H9 (cell line): ENCODE measurements at regions not wholly inside any gene's neighbourhood (a gene's known extent, or its start where the extent isn't known, plus 50 kb on each side); places are given as distances from the start of the nearest gene placed in this dataset.

Experiments
- DNase-seq: peaks from one replicate; pipeline ENCODE4 v3.0.0-alpha.2; 2017
- H2AFZ ChIP-seq: one replicate; pipeline ENCODE4 v1.6.1; 2013; ENCODE audit warnings: mild to moderate bottlenecking, low read length, control low read depth, moderate library complexity
- H2AK5ac ChIP-seq: 2 replicates; pipeline ENCODE4 v1.6.1; 2013; ENCODE audit warnings: low read length, control low read depth, mixed read lengths; ENCODE audit not compliant: insufficient read length
- H2BK120ac ChIP-seq: one replicate; pipeline ENCODE4 v1.6.1; 2013; ENCODE audit warnings: low read depth, mild to moderate bottlenecking, low read length, control low read depth, inconsistent platforms; ENCODE audit not compliant: poor library complexity, severe bottlenecking
- H2BK12ac ChIP-seq: 2 replicates; pipeline ENCODE4 v1.6.1; 2013; ENCODE audit warnings: low read length, control low read depth, mixed read lengths, low read depth; ENCODE audit not compliant: insufficient read length
- H2BK15ac ChIP-seq: 2 replicates; pipeline ENCODE4 v1.6.1; 2013; ENCODE audit warnings: low read depth, low read length, control low read depth
- H2BK20ac ChIP-seq: one replicate; pipeline ENCODE4 v1.6.1; 2013; ENCODE audit warnings: low read depth, mild to moderate bottlenecking, low read length, control low read depth, inconsistent platforms; ENCODE audit not compliant: poor library complexity, severe bottlenecking
- H2BK5ac ChIP-seq: 2 replicates; pipeline ENCODE4 v1.6.1; 2013; ENCODE audit warnings: low read length, control low read depth, mixed read lengths; ENCODE audit not compliant: insufficient read length
- H3K14ac ChIP-seq: 2 replicates; pipeline ENCODE4 v1.6.1; 2013; ENCODE audit warnings: low read length, control low read depth; ENCODE audit not compliant: insufficient read depth
- H3K18ac ChIP-seq: 2 replicates; pipeline ENCODE4 v1.6.1; 2013; ENCODE audit warnings: low read depth, mild to moderate bottlenecking, mixed read lengths, low read length, control low read depth; ENCODE audit not compliant: insufficient read length
- H3K23ac ChIP-seq: 2 replicates; pipeline ENCODE4 v1.6.1; 2013; ENCODE audit warnings: low read length, control low read depth, mixed read lengths, low read depth; ENCODE audit not compliant: insufficient read length
- H3K23me2 ChIP-seq: 2 replicates; pipeline ENCODE4 v1.6.1; 2013; ENCODE audit warnings: low read depth, mild to moderate bottlenecking, mixed read lengths, low read length, control low read depth; ENCODE audit not compliant: insufficient read length, poor library complexity, severe bottlenecking
- H3K27ac ChIP-seq: 2 replicates; pipeline ENCODE4 v1.5.1; 2013; ENCODE audit warnings: low read length, control low read depth, mixed read lengths, low read depth; ENCODE audit not compliant: insufficient read length
- H3K27me3 ChIP-seq: 2 replicates; pipeline ENCODE4 v1.6.1; 2013; ENCODE audit warnings: low read length, control low read depth, inconsistent platforms; ENCODE audit not compliant: insufficient read depth
- H3K4ac ChIP-seq: 2 replicates; pipeline ENCODE4 v1.6.1; 2013; ENCODE audit warnings: low read depth, mild to moderate bottlenecking, control low read depth, inconsistent platforms, low read length, moderate library complexity
- H3K4me1 ChIP-seq: 2 replicates; pipeline ENCODE4 v1.6.1; 2013; ENCODE audit warnings: low read length, control low read depth, inconsistent platforms; ENCODE audit not compliant: insufficient read depth
- H3K4me2 ChIP-seq: 2 replicates; pipeline ENCODE4 v1.6.1; 2013; ENCODE audit warnings: low read length, control low read depth, mixed read lengths; ENCODE audit not compliant: insufficient read length, insufficient read depth
- H3K56ac ChIP-seq: 2 replicates; pipeline ENCODE4 v1.6.1; 2013; ENCODE audit warnings: low read depth, mild to moderate bottlenecking, mixed read lengths, low read length, control low read depth; ENCODE audit not compliant: insufficient read length
- H3K79me1 ChIP-seq: 2 replicates; pipeline ENCODE4 v1.6.1; 2013; ENCODE audit warnings: low read depth, mild to moderate bottlenecking, moderate library complexity, low read length, control low read depth, inconsistent platforms; ENCODE audit not compliant: insufficient read depth, poor library complexity, severe bottlenecking
- H3K79me2 ChIP-seq: 2 replicates; pipeline ENCODE4 v1.6.1; 2013; ENCODE audit warnings: low read length, control low read depth, inconsistent platforms; ENCODE audit not compliant: insufficient read depth
- H3K9ac ChIP-seq: 2 replicates; pipeline ENCODE4 v1.6.1; 2013; ENCODE audit warnings: low read length, control low read depth, mixed read lengths; ENCODE audit not compliant: insufficient read length; ENCODE audit errors: extremely low read depth
- H3K9me3 ChIP-seq: one replicate; pipeline ENCODE4 v1.6.1; 2013; ENCODE audit warnings: low read depth, low read length, inconsistent platforms; ENCODE audit not compliant: control insufficient read depth
- H3T11ph ChIP-seq: one replicate; pipeline ENCODE4 v1.6.1; 2013; ENCODE audit warnings: mild to moderate bottlenecking, low read length, control low read depth, inconsistent platforms
- H4K20me1 ChIP-seq: one replicate; pipeline ENCODE4 v1.6.1; 2013; ENCODE audit not compliant: control insufficient read depth, insufficient read length, insufficient read depth
- H4K5ac ChIP-seq: 2 replicates; pipeline ENCODE4 v1.6.1; 2013; ENCODE audit warnings: low read depth, mild to moderate bottlenecking, mixed read lengths, low read length, control low read depth; ENCODE audit not compliant: insufficient read length
- H4K8ac ChIP-seq: replicated peaks from 2 replicates; pipeline ENCODE4 v1.6.1; 2013; ENCODE audit warnings: low read length, control low read depth, mixed read lengths, low read depth; ENCODE audit not compliant: insufficient read length
- H4K91ac ChIP-seq: 2 replicates; pipeline ENCODE4 v1.6.1; 2013; ENCODE audit warnings: low read depth, mild to moderate bottlenecking, moderate library complexity, mixed read lengths, low read length, control low read depth; ENCODE audit not compliant: insufficient read length
- H3K27ac Mint-ChIP-seq, 3 experiments: 2 replicates in 2 of 3; 3 replicates in 1 of 3; pipeline ENCODE4 v1.8.0; 2020 to 2021; ENCODE audit warnings: mixed read lengths in 3 of 3, mild to moderate bottlenecking in 1 of 3, moderate library complexity in 1 of 3
- H3K27me3 Mint-ChIP-seq: 2 replicates; pipeline ENCODE4 v1.8.0; 2021; ENCODE audit warnings: low read depth, mild to moderate bottlenecking, moderate library complexity, mixed read lengths
- H3K36me3 Mint-ChIP-seq, 3 experiments: 2 replicates in 2 of 3; 3 replicates in 1 of 3; pipeline ENCODE4 v1.8.0; 2020 to 2021; ENCODE audit warnings: low read depth in 3 of 3, mixed read lengths in 3 of 3; ENCODE audit not compliant: insufficient read depth in 1 of 3
- H3K4me1 Mint-ChIP-seq, 2 experiments: 2 replicates each; pipeline ENCODE4 v1.8.0; 2020; ENCODE audit warnings: mixed read lengths in 2 of 2
- H3K4me3 Mint-ChIP-seq, 2 experiments: 2 replicates in 1 of 2; 3 replicates in 1 of 2; pipeline ENCODE4 v1.8.0; 2020 to 2021; ENCODE audit warnings: mild to moderate bottlenecking in 2 of 2, mixed read lengths in 2 of 2, moderate library complexity in 1 of 2
- H3K9me3 Mint-ChIP-seq, 2 experiments: 2 replicates in 1 of 2; 3 replicates in 1 of 2; pipeline ENCODE4 v1.8.0; 2020; ENCODE audit warnings: mild to moderate bottlenecking in 2 of 2, mixed read lengths in 2 of 2, moderate library complexity in 1 of 2
- WGBS: extraction: QIAGEN DNeasy Blood & Tissue Kit; methylation state at CpG from one replicate; pipeline ENCODE4 v1.1.7; 2013; ENCODE audit warnings: missing lambda C conversion rate, low lambda C conversion rate, mixed read lengths; ENCODE audit not compliant: insufficient read length; ENCODE audit errors: extremely low coverage; 5-methylcytosine and 5-hydroxymethylcytosine counted together
- TF ChIP-seq, protein P1 (sequence below): fragments of 200-600 bp; sonication (generic); conservative IDR thresholded peaks from 3 replicates; pipeline ENCODE4 v1.8.0; 2021; ENCODE audit warnings: antibody characterized with exemption, mild to moderate bottlenecking

DNA sequence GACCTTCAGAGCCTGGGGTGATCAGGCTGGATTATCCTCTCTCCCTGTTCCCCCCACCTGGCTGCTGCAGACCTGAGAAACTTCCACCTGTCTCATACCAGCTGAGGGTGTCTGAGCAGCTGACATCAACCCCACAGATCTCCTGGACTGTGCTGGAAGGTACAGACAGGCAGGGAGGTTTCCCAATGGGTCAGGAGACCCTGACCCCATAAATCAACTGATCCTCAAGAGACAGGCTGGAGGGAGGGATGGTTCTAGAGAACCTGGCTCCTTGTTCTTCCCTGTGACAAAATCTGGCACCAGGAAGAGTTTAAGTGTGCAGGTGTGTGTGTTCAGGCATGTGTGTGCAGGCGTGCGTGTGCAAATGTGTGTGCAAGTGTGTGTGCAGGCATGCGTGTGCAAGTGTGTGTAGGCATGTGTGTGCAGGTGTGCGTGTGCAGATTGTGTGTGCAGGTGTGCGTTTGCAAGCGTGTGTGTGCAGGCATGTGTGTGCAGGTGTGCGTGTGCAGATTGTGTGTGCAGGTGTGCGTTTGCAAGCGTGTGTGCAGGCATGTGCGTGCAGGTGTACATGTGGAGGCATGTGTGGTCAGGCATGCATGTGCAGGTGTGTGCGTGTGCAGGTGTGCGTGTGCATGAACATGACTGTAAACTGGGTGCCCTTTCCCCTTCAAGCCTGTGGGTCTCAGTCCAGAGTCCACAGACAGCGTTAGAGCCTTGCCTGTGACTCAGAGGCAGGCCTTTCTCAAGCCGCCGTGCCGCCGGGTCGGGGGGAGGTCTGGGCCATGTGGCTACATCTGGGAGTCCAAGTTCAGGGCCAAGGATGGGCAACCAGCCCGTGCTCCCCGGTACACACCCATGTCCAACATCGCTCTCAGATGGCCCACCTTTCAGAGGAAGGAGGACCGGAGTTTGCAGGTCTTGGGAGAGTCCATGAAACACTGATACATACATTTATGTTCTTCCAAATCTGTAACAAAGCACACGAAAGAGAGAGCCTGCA, 50.1 kb upstream of the ELN start:
- Histone ChIP-seq H2AFZ (no peak overlapping the region), H3K4me1 (no peaks in the 10 kb centered on the region), H3K79me2 (no peaks in the 10 kb centered on the region), H3K9ac (no peak overlapping the region), H2BK12ac (no peak overlapping the region), H3K14ac (no peak overlapping the region), H2AK5ac (no peak overlapping the region), H3K56ac (no peak overlapping the region), H2BK5ac (no peak overlapping the region), H3K4ac (no peak overlapping the region), H2BK20ac (no peak overlapping the region), H3K27ac (no peak overlapping the region), H4K20me1 (peaks cover 2% of the 10 kb centered on the region), H4K5ac (no peak overlapping the region), H3K4me2 (no peak overlapping the region), H3K79me1 (no peaks in the 10 kb centered on the region), H3K18ac (no peak overlapping the region), H3K23me2 (no peaks in the 10 kb centered on the region), H3K9me3 (no peaks in the 10 kb centered on the region), H2BK120ac (no peak overlapping the region), H3K23ac (no peak overlapping the region), H2BK15ac (no peak overlapping the region), H4K8ac (no peak overlapping the region), H4K91ac (no peak overlapping the region), H3T11ph (no peak overlapping the region), H3K27me3 (no peaks in the 10 kb centered on the region)
- TF ChIP-seq, protein P1, sequence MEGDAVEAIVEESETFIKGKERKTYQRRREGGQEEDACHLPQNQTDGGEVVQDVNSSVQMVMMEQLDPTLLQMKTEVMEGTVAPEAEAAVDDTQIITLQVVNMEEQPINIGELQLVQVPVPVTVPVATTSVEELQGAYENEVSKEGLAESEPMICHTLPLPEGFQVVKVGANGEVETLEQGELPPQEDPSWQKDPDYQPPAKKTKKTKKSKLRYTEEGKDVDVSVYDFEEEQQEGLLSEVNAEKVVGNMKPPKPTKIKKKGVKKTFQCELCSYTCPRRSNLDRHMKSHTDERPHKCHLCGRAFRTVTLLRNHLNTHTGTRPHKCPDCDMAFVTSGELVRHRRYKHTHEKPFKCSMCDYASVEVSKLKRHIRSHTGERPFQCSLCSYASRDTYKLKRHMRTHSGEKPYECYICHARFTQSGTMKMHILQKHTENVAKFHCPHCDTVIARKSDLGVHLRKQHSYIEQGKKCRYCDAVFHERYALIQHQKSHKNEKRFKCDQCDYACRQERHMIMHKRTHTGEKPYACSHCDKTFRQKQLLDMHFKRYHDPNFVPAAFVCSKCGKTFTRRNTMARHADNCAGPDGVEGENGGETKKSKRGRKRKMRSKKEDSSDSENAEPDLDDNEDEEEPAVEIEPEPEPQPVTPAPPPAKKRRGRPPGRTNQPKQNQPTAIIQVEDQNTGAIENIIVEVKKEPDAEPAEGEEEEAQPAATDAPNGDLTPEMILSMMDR, result no peak
- WGBS, result no CpG with 5 or more reads among the region's 23 CpGs
- H3K9me3 Mint-ChIP-seq, result peaks cover 0 to 2% of the 10 kb centered on the region in 2 experiments; a peak in 3 of 5 replicates
- no peaks in the 10 kb centered on the region for H3K4me1 Mint-ChIP-seq
- peaks cover 5% of the 10 kb centered on the region for H3K27me3 Mint-ChIP-seq
- DNase-seq, result peak; percentile 22
- H3K27ac Mint-ChIP-seq, result no peak overlapping the region
- no peaks in the 10 kb centered on the region for H3K36me3 Mint-ChIP-seq
- H3K4me3 Mint-ChIP-seq, result peak overlapping the region in 1 of 2 experiments; percentile 38; a peak in 1 of 5 replicates
